ENCODE measurements at regions not wholly inside any gene's neighbourhood (a gene's known extent, or its start where the extent isn't known, plus 50 kb on each side); places are given as distances from the start of the nearest gene placed in this dataset.

DNA sequence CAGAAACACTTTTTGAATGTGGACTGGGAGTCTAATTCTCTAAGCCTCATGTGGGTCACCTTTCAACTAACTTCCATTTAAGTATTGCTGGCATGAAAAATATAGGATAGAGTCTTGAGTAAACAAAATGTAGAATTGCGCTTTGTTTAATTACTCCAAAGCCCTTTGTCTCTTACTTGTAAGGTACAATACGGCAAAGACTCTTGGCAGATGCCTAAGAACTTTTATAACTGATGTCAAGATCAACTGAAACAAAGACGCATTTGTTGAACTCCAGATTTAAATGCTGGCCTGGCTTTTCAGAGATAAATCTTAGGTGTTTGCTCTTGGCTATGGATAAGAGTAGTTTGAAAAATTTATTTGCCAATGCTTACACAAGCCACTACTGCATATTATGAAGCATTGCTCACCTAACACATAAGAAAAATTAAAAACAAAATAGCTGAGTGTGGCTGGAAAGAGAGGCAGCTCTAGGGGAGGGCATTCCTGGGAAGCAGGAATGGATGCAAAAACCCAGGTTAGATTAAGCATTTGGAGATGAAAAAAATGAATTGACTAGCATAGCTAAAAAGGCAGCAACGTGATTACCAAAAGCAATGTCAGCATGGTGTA lies 107.3 kb upstream of the STARD13 start:
- no peaks in the 10 kb centered on the region for H3K4me1 ChIP-seq (ENCODE audit: control extremely low read depth in 1 of 4, control insufficient read depth in 4 of 4, insufficient read depth in 4 of 4, low read length in 3 of 4)
- H3K27me3 ChIP-seq (replicated peaks in 2 of 5; ENCODE audit: control insufficient read depth in 4 of 5, insufficient read depth in 5 of 5, low read length in 4 of 5), result no peaks in the 10 kb centered on the region
- peaks cover 0 to 3% (median 0%) of the 10 kb centered on the region in 5 experiments for H3K9me3 ChIP-seq (ENCODE audit: control extremely low read depth in 1 of 5, control insufficient read depth in 4 of 5, insufficient read depth in 2 of 5, low read depth in 1 of 5, low read length in 4 of 5)
- POLR2A ChIA-PET, result no interaction called here
- DNase-seq, result no peak
- H3K4me3 ChIP-seq (ENCODE audit: control insufficient read depth in 1 of 7, extremely low read depth in 1 of 7, insufficient read depth in 4 of 7, low read depth in 2 of 7, low read length in 6 of 7), result no peak overlapping the region
- CTCF ChIA-PET, result no interaction called here
- no peaks in the 10 kb centered on the region for H3K36me3 ChIP-seq (ENCODE audit: control insufficient read depth in 4 of 4, insufficient read depth in 4 of 4, low read length in 3 of 4)
- H3K27ac ChIP-seq (ENCODE audit: insufficient read depth in 1 of 2, low read depth in 1 of 2, low read length in 2 of 2, poor library complexity in 1 of 2, severe bottlenecking in 2 of 2), result no peak overlapping the region
- WGBS (ENCODE audit: insufficient coverage), result 100% methylated on average over 1 of the region's 4 CpGs

DNA sequence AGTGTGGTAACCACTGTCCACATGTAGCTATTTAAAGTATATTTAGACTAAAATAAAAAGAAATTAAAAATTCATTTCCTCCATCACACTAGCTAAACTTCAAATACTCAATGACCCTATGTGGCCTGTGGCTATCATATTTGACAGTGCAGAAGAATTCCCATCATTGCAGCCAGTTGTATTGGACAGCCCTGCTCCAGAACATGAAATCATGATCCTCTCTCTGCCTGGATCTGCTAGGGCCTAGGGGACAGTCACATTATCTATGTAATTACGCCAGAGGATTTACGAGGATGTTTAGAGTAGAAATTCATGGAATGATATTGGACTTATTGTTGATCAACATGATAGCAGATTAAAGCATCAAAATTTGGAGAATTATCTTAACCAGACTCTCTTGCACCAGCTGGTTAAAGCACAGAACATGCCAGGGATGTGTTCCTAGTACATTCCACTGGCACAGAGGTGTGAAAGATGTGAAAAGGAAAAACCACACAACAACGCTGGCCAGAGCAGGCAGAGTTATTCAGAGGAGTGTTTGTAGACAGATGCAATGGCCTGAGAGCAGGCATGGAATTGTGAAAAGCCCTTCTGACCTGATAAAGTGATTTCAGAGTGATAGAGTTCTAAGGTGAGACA lies 108.9 kb upstream of the STARD13 start:
- ChIA-PET CTCF (no interaction called here), POLR2A (no interaction called here)
- Histone ChIP-seq H3K9me3 (ENCODE audit: control extremely low read depth in 1 of 5, control insufficient read depth in 4 of 5, insufficient read depth in 2 of 5, low read depth in 1 of 5, low read length in 4 of 5) (peaks cover 0 to 3% (median 0%) of the 10 kb centered on the region in 5 experiments), H3K27ac (ENCODE audit: insufficient read depth in 1 of 2, low read depth in 1 of 2, low read length in 2 of 2, poor library complexity in 1 of 2, severe bottlenecking in 2 of 2) (no peak overlapping the region), H3K4me1 (ENCODE audit: control extremely low read depth in 1 of 4, control insufficient read depth in 4 of 4, insufficient read depth in 4 of 4, low read length in 3 of 4) (no peaks in the 10 kb centered on the region), H3K27me3 (replicated peaks in 2 of 5; ENCODE audit: control insufficient read depth in 4 of 5, insufficient read depth in 5 of 5, low read length in 4 of 5) (no peaks in the 10 kb centered on the region), H3K36me3 (ENCODE audit: control insufficient read depth in 4 of 4, insufficient read depth in 4 of 4, low read length in 3 of 4) (no peaks in the 10 kb centered on the region), H3K4me3 (ENCODE audit: control insufficient read depth in 1 of 7, extremely low read depth in 1 of 7, insufficient read depth in 4 of 7, low read depth in 2 of 7, low read length in 6 of 7) (no peak overlapping the region)
- 100% methylated on average over 3 of the region's 3 CpGs for WGBS (ENCODE audit: insufficient coverage)
- no peak for DNase-seq

DNA sequence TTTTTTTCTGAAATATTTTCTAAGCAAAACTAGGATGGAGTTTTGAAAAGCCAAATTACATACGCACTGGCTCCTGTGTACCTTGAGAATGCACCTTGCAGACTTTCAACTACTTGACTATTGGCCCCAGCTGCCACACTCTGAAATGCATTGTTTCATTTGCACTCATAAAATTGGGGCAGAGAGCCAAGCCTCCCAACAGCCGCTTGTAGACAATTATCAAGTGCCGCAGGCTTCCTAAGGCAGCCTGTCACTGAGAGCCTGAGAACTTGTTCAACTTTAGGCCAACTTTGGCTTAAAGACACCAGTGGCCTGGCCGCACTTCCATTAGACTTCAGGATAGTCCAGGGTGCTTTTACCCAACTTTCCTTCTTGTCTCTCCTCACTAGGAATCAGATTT lies 115.7 kb upstream of the STARD13 start:
- H3K27me3 ChIP-seq (replicated peaks in 2 of 5; ENCODE audit: control insufficient read depth in 4 of 5, insufficient read depth in 5 of 5, low read length in 4 of 5), result no peaks in the 10 kb centered on the region
- H3K4me3 ChIP-seq (ENCODE audit: control insufficient read depth in 1 of 7, extremely low read depth in 1 of 7, insufficient read depth in 4 of 7, low read depth in 2 of 7, low read length in 6 of 7), result no peak overlapping the region
- no peaks in the 10 kb centered on the region for H3K36me3 ChIP-seq (ENCODE audit: control insufficient read depth in 4 of 4, insufficient read depth in 4 of 4, low read length in 3 of 4)
- ChIA-PET POLR2A (no interaction called here), CTCF (no interaction called here)
- H3K9me3 ChIP-seq (ENCODE audit: control extremely low read depth in 1 of 5, control insufficient read depth in 4 of 5, insufficient read depth in 2 of 5, low read depth in 1 of 5, low read length in 4 of 5), result peaks cover 0 to 3% (median 0%) of the 10 kb centered on the region in 5 experiments
- no peak for DNase-seq
- 95% methylated on average over 4 of the region's 4 CpGs for WGBS (ENCODE audit: insufficient coverage)
- H3K27ac ChIP-seq (ENCODE audit: insufficient read depth in 1 of 2, low read depth in 1 of 2, low read length in 2 of 2, poor library complexity in 1 of 2, severe bottlenecking in 2 of 2), result no peak overlapping the region
- no peaks in the 10 kb centered on the region for H3K4me1 ChIP-seq (ENCODE audit: control extremely low read depth in 1 of 4, control insufficient read depth in 4 of 4, insufficient read depth in 4 of 4, low read length in 3 of 4)

DNA sequence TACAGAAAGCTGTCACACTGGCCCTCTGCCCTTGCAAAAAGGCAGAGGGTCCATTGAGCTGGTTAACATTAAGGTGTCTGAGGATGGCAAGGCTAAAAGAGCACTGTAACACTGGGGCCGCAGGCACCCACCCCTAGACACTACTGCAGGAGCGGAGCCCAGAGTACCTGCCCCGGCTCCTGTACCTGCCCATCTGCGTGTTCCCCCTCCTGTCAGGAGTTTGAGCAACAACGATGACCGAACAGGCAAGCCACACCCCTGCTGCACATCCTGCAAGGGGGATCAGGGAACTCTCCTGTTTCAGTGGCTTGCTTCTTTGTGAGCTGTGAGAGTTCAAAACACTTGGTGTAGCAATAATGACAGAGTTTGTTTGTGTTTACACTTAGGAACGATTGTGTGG lies 117.4 kb upstream of the STARD13 start:
- Histone ChIP-seq H3K36me3 (ENCODE audit: control insufficient read depth in 4 of 4, insufficient read depth in 4 of 4, low read length in 3 of 4) (no peaks in the 10 kb centered on the region), H3K27ac (ENCODE audit: insufficient read depth in 1 of 2, low read depth in 1 of 2, low read length in 2 of 2, poor library complexity in 1 of 2, severe bottlenecking in 2 of 2) (no peak overlapping the region), H3K9me3 (ENCODE audit: control extremely low read depth in 1 of 5, control insufficient read depth in 4 of 5, insufficient read depth in 2 of 5, low read depth in 1 of 5, low read length in 4 of 5) (no peaks in the 10 kb centered on the region), H3K27me3 (replicated peaks in 2 of 5; ENCODE audit: control insufficient read depth in 4 of 5, insufficient read depth in 5 of 5, low read length in 4 of 5) (no peaks in the 10 kb centered on the region), H3K4me3 (ENCODE audit: control insufficient read depth in 1 of 7, extremely low read depth in 1 of 7, insufficient read depth in 4 of 7, low read depth in 2 of 7, low read length in 6 of 7) (no peak overlapping the region), H3K4me1 (ENCODE audit: control extremely low read depth in 1 of 4, control insufficient read depth in 4 of 4, insufficient read depth in 4 of 4, low read length in 3 of 4) (no peaks in the 10 kb centered on the region)
- no peak for DNase-seq
- WGBS (ENCODE audit: insufficient coverage), result 98% methylated on average over 5 of the region's 7 CpGs
- ChIA-PET CTCF (interaction anchor here (1.2 kb wide), 1 partner anchor 8 kb away, joined by 3 read pairs; no protein-coding TSS in a partner anchor), POLR2A (no interaction called here)

DNA sequence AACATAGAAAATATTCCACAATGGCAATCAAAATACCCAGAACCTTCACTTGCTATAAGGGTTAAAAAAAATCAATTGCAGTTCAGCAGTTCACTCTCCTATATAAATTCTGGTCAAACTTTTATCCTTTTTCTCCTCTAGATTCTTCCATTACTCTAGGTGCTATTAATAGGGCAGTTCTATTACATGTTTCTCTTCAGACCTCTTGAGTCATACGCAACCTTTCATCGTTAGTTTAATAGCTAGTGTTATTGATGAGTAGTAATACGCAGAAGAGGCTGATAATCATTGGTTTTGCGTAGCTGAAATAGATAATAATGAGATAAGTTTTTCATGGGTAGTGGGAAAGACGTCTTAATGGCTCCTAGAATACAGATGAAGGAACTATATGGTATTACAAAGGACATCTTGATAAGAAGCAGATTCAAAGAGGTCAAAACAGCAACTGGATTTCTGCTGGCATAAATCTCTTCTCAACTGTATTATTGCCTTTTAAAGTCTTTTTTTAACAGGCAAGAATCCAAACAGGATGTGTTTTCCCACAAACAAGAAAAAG lies 118.3 kb upstream of the STARD13 start:
- no peaks in the 10 kb centered on the region for H3K9me3 ChIP-seq (ENCODE audit: control extremely low read depth in 1 of 5, control insufficient read depth in 4 of 5, insufficient read depth in 2 of 5, low read depth in 1 of 5, low read length in 4 of 5)
- H3K36me3 ChIP-seq (ENCODE audit: control insufficient read depth in 4 of 4, insufficient read depth in 4 of 4, low read length in 3 of 4), result no peaks in the 10 kb centered on the region
- ChIA-PET POLR2A (no interaction called here), CTCF (no interaction called here)
- no peak overlapping the region for H3K27ac ChIP-seq (ENCODE audit: insufficient read depth in 1 of 2, low read depth in 1 of 2, low read length in 2 of 2, poor library complexity in 1 of 2, severe bottlenecking in 2 of 2)
- no peak overlapping the region for H3K4me3 ChIP-seq (ENCODE audit: control insufficient read depth in 1 of 7, extremely low read depth in 1 of 7, insufficient read depth in 4 of 7, low read depth in 2 of 7, low read length in 6 of 7)
- no peaks in the 10 kb centered on the region for H3K27me3 ChIP-seq (replicated peaks in 2 of 5; ENCODE audit: control insufficient read depth in 4 of 5, insufficient read depth in 5 of 5, low read length in 4 of 5)
- no peak for DNase-seq
- 94% methylated on average over 5 of the region's 5 CpGs for WGBS (ENCODE audit: insufficient coverage)
- peaks cover 0 to 6% (median 2%) of the 10 kb centered on the region in 4 experiments for H3K4me1 ChIP-seq (ENCODE audit: control extremely low read depth in 1 of 4, control insufficient read depth in 4 of 4, insufficient read depth in 4 of 4, low read length in 3 of 4)

DNA sequence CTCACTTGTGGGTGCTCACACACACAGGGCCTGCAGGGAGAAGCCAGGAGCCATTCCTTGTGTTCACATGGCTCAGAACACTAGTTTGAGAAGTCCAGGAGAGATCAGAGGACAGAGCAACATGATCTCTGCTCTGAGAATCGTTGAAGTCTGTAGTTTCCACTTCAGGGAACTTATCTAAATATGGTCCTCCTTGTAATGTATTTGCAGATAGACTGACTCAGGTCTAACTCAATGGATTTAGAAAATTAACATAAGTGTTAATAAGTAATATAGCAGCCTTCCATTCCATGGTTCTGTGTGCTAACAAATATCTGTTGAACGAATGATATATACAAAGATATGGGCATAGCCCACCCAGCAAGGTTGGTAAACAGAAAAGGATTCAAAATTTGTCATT lies 119.8 kb upstream of the STARD13 start:
- no peak overlapping the region for H3K4me3 ChIP-seq (ENCODE audit: control insufficient read depth in 1 of 7, extremely low read depth in 1 of 7, insufficient read depth in 4 of 7, low read depth in 2 of 7, low read length in 6 of 7)
- H3K36me3 ChIP-seq (ENCODE audit: control insufficient read depth in 4 of 4, insufficient read depth in 4 of 4, low read length in 3 of 4), result no peaks in the 10 kb centered on the region
- H3K27me3 ChIP-seq (replicated peaks in 2 of 5; ENCODE audit: control insufficient read depth in 4 of 5, insufficient read depth in 5 of 5, low read length in 4 of 5), result no peaks in the 10 kb centered on the region
- ChIA-PET POLR2A (no interaction called here), CTCF (no interaction called here)
- no CpG with 5 or more reads among the region's 2 CpGs for WGBS (ENCODE audit: insufficient coverage)
- H3K27ac ChIP-seq (ENCODE audit: insufficient read depth in 1 of 2, low read depth in 1 of 2, low read length in 2 of 2, poor library complexity in 1 of 2, severe bottlenecking in 2 of 2), result no peak overlapping the region
- H3K4me1 ChIP-seq (ENCODE audit: control extremely low read depth in 1 of 4, control insufficient read depth in 4 of 4, insufficient read depth in 4 of 4, low read length in 3 of 4), result peaks cover 5 to 21% (median 14%) of the 10 kb centered on the region in 4 experiments
- H3K9me3 ChIP-seq (ENCODE audit: control extremely low read depth in 1 of 5, control insufficient read depth in 4 of 5, insufficient read depth in 2 of 5, low read depth in 1 of 5, low read length in 4 of 5), result no peaks in the 10 kb centered on the region
- no peak for DNase-seq

DNA sequence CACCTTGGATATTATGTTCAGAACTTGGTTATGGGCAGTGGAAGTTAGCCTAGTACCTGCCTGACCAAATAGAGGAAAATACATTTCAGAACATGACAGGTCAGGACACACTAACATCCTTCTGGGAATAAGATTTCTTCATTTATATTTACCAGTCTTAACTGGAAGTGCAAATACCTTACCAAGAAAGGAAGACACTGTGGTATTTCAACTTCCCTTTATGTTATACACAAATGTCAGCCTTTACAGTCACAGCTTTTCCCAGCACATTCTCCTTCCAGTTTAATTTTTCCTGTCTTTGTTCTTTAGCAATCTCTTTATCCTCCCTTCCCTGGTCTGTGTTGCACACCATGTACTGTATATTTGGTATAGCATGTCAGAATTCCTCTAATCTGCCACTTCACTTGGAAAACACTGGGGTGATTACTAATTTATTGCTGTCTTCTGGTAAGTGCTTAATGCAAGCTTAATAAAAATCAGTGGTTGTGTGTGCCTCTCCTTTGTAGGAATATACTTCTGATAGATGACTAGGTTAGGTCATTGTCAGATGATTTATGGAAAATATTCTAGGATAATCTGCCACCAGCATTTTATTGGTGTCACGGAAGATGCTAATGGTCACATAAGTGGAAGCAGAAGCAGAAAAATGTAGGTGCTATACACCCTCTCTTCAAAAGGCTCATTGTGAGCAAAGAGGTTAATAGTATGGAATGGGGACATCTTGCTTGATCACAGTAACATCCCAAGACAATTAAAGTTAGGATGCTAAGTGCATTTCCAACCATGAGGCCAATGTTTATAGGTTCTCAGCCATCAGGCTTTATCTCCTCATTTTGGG lies 124.3 kb upstream of the STARD13 start:
- no CpG with 5 or more reads among the region's 1 CpG for WGBS (ENCODE audit: insufficient coverage)
- H3K4me1 ChIP-seq (ENCODE audit: control extremely low read depth in 1 of 4, control insufficient read depth in 4 of 4, insufficient read depth in 4 of 4, low read length in 3 of 4), result peaks cover 5 to 28% (median 16%) of the 10 kb centered on the region in 4 experiments
- CTCF ChIA-PET, result interaction anchor here (1.4 kb wide), 1 partner anchor 20 kb away, joined by 3 read pairs; no protein-coding TSS in a partner anchor

More for the DNA sequence above, 124.3 kb upstream of the STARD13 start:
- H3K27me3 ChIP-seq (replicated peaks in 2 of 5; ENCODE audit: control insufficient read depth in 4 of 5, insufficient read depth in 5 of 5, low read length in 4 of 5), result no peaks in the 10 kb centered on the region
- peak overlapping the region in 2 of 7 experiments; percentile 4 to 20 for H3K4me3 ChIP-seq (ENCODE audit: control insufficient read depth in 1 of 7, extremely low read depth in 1 of 7, insufficient read depth in 4 of 7, low read depth in 2 of 7, low read length in 6 of 7)
- H3K36me3 ChIP-seq (ENCODE audit: control insufficient read depth in 4 of 4, insufficient read depth in 4 of 4, low read length in 3 of 4), result no peaks in the 10 kb centered on the region
- H3K27ac ChIP-seq (ENCODE audit: insufficient read depth in 1 of 2, low read depth in 1 of 2, low read length in 2 of 2, poor library complexity in 1 of 2, severe bottlenecking in 2 of 2), result no peak overlapping the region
- peak; percentile 1 to 22 (median 16) for DNase-seq
- POLR2A ChIA-PET, result no interaction called here
- no peaks in the 10 kb centered on the region for H3K9me3 ChIP-seq (ENCODE audit: control extremely low read depth in 1 of 5, control insufficient read depth in 4 of 5, insufficient read depth in 2 of 5, low read depth in 1 of 5, low read length in 4 of 5)
